ENCODE measurements at regions not wholly inside any gene's neighbourhood (a gene's known extent, or its start where the extent isn't known, plus 50 kb on each side); places are given as distances from the start of the nearest gene placed in this dataset.

GRCh38 chr4:24369507-24370029 is 214.8 kb downstream of the DHX15 start:
- TF ChIP-seq CTCF (conservative IDR thresholded peaks at IDR 0.05; ENCODE audit: low read length), result no peak
- TF ChIP-seq EZH2phosphoT487 (IDR thresholded peaks at IDR 0.05; ENCODE audit: borderline replicate concordance, low read depth, low read length), result no peak
